ENCODE measurements at regions not wholly inside any gene's neighbourhood (a gene's known extent, or its start where the extent isn't known, plus 50 kb on each side); places are given as distances from the start of the nearest gene placed in this dataset.

- TF ChIP-seq EZH2 (IDR thresholded peaks at IDR 0.05; ENCODE audit: low read length): no peak
- TF ChIP-seq, protein P1, sequence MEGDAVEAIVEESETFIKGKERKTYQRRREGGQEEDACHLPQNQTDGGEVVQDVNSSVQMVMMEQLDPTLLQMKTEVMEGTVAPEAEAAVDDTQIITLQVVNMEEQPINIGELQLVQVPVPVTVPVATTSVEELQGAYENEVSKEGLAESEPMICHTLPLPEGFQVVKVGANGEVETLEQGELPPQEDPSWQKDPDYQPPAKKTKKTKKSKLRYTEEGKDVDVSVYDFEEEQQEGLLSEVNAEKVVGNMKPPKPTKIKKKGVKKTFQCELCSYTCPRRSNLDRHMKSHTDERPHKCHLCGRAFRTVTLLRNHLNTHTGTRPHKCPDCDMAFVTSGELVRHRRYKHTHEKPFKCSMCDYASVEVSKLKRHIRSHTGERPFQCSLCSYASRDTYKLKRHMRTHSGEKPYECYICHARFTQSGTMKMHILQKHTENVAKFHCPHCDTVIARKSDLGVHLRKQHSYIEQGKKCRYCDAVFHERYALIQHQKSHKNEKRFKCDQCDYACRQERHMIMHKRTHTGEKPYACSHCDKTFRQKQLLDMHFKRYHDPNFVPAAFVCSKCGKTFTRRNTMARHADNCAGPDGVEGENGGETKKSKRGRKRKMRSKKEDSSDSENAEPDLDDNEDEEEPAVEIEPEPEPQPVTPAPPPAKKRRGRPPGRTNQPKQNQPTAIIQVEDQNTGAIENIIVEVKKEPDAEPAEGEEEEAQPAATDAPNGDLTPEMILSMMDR (optimal IDR thresholded peaks at IDR 0.05 in 1 of 3, IDR thresholded peaks at IDR 0.05 in 1 of 3, conservative IDR thresholded peaks at IDR 0.05 in 1 of 3; ENCODE audit: extremely low read depth in 1 of 3, insufficient read depth in 2 of 3, low read length in 3 of 3): no peak
Measured at GRCh38 chr5:5583832-5584231, 161.4 kb downstream of the ICE1 start.

All from keratinocyte (primary cell).